ENCODE measurements at regions not wholly inside any gene's neighbourhood (a gene's known extent, or its start where the extent isn't known, plus 50 kb on each side); places are given as distances from the start of the nearest gene placed in this dataset.
"Not testable (repeated sequence)": the region's sequence is repeated elsewhere in the genome, so short reads cannot be mapped to it uniquely, and the experiment has no call there.

- DNase-seq; intact Hi-C loops (cut with DNase I, micrococcal nuclease); ATAC-seq: not testable (repeated sequence)
Observed at GRCh38 chr4:3964572-3965278, 198.5 kb downstream of the ADRA2C start.

GRCh38 chr4:3967204-3967603, 201.0 kb downstream of the ADRA2C start:
- DNase-seq; ATAC-seq; intact Hi-C loops (cut with DNase I, micrococcal nuclease): not testable (repeated sequence)

GRCh38 chr4:3972626-3973025, 206.4 kb downstream of the ADRA2C start:
- ATAC-seq: not testable (repeated sequence)

GRCh38 chr4:3973581-3974200, 207.5 kb downstream of the ADRA2C start:
- not testable (repeated sequence) for ATAC-seq, DNase-seq

More at GRCh38 chr4:3972626-3973025, 206.4 kb downstream of the ADRA2C start:
- DNase-seq; intact Hi-C loops (cut with DNase I, micrococcal nuclease): not testable (repeated sequence)

GRCh38 chr4:3983518-3984125, 217.4 kb downstream of the ADRA2C start:
- ATAC-seq; intact Hi-C loops (cut with DNase I, micrococcal nuclease); DNase-seq: not testable (repeated sequence)

More at GRCh38 chr4:3973581-3974200, 207.5 kb downstream of the ADRA2C start:
- intact Hi-C loops (cut with DNase I, micrococcal nuclease): not testable (repeated sequence)

GRCh38 chr4:3984796-3985195, 218.6 kb downstream of the ADRA2C start:
- intact Hi-C loops (cut with DNase I, micrococcal nuclease); DNase-seq; ATAC-seq: not testable (repeated sequence)

- DNase-seq; intact Hi-C loops (cut with DNase I, micrococcal nuclease); ATAC-seq: not testable (repeated sequence)
Observed at GRCh38 chr4:3986412-3986811, 220.2 kb downstream of the ADRA2C start.

- DNase-seq; intact Hi-C loops (cut with DNase I, micrococcal nuclease); ATAC-seq: not testable (repeated sequence)
Observed at GRCh38 chr4:3997386-3997785, 229.3 kb downstream of the OTOP1 start.

GRCh38 chr4:4004036-4004435, 222.7 kb downstream of the OTOP1 start:
- DNase-seq; ATAC-seq; intact Hi-C loops (cut with DNase I, micrococcal nuclease): not testable (repeated sequence)

- DNase-seq; ATAC-seq; intact Hi-C loops (cut with DNase I, micrococcal nuclease): not testable (repeated sequence)
Observed at GRCh38 chr4:4004702-4005101, 222.0 kb downstream of the OTOP1 start.

GRCh38 chr4:4006356-4006755, 220.4 kb downstream of the OTOP1 start:
- ATAC-seq; DNase-seq; intact Hi-C loops (cut with DNase I, micrococcal nuclease): not testable (repeated sequence)

GRCh38 chr4:4019071-4019470, 207.7 kb downstream of the OTOP1 start:
- ATAC-seq; intact Hi-C loops (cut with DNase I, micrococcal nuclease): not testable (repeated sequence)
- peak; percentile 22 to 27 for DNase-seq

- DNase-seq; ATAC-seq; intact Hi-C loops (cut with DNase I, micrococcal nuclease): not testable (repeated sequence)
Observed at GRCh38 chr4:4021161-4021560, 205.6 kb downstream of the OTOP1 start.

GRCh38 chr4:4026708-4027107, 200.0 kb downstream of the OTOP1 start:
- ATAC-seq; DNase-seq; intact Hi-C loops (cut with DNase I, micrococcal nuclease): not testable (repeated sequence)

GRCh38 chr4:4028752-4029151, 198.0 kb downstream of the OTOP1 start:
- ATAC-seq; DNase-seq; intact Hi-C loops (cut with DNase I, micrococcal nuclease): not testable (repeated sequence)

- ATAC-seq; DNase-seq; intact Hi-C loops (cut with DNase I, micrococcal nuclease): not testable (repeated sequence)
Observed at GRCh38 chr4:4030509-4030908, 196.2 kb downstream of the OTOP1 start.

GRCh38 chr4:4031446-4032135, 195.1 kb downstream of the OTOP1 start:
- DNase-seq: peak; percentile 15 to 56
- ATAC-seq; intact Hi-C loops (cut with DNase I, micrococcal nuclease): not testable (repeated sequence)

- intact Hi-C loops (cut with DNase I, micrococcal nuclease): not testable (repeated sequence)
- peak; percentile 64 for ATAC-seq
- peak in 1 of 2 donors; percentile 6 for DNase-seq
Observed at GRCh38 chr4:4032364-4032763, 194.4 kb downstream of the OTOP1 start.

Measured in left colon (tissue), 2 donors.